NB4 (cell line): ENCODE measurements at regions not wholly inside any gene's neighbourhood (a gene's known extent, or its start where the extent isn't known, plus 50 kb on each side); places are given as distances from the start of the nearest gene placed in this dataset.
"Not testable (repeated sequence)": the region's sequence is repeated elsewhere in the genome, so short reads cannot be mapped to it uniquely, and the experiment has no call there.

Source experiments
- POLR2A ChIP-seq: IDR thresholded peaks from 2 replicates; pipeline ENCODE4 v1.6.1; 2011; ENCODE audit warnings: mild to moderate bottlenecking; ENCODE audit not compliant: insufficient read length; ENCODE audit errors: extremely low read depth
- TF ChIP-seq, protein P1 (sequence below): IDR thresholded peaks from one replicate; pipeline ENCODE4 v1.5.1; 2012; ENCODE audit warnings: low read depth, low read length

DNA sequence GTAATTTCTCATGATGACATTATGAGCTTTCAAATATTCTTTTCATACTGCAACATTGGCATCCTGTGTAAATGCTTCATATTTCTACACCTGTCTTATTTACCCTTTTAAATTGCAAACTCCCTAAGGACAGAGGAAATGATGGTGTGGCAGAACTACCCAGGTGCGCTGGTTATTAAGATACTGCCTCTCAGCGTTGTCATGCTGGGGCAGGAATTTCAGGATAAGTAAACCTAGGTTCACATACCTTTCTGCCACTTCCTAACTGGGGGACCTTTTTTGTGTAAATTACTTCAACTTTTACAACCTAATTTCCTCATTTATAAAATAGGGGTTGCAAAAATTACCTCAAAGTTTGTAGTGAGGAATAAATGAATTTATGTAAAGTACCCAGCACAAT lies 137.7 kb upstream of the NBPF26 start:
- TF ChIP-seq POLR2A = not testable (repeated sequence)
- TF ChIP-seq, protein P1, sequence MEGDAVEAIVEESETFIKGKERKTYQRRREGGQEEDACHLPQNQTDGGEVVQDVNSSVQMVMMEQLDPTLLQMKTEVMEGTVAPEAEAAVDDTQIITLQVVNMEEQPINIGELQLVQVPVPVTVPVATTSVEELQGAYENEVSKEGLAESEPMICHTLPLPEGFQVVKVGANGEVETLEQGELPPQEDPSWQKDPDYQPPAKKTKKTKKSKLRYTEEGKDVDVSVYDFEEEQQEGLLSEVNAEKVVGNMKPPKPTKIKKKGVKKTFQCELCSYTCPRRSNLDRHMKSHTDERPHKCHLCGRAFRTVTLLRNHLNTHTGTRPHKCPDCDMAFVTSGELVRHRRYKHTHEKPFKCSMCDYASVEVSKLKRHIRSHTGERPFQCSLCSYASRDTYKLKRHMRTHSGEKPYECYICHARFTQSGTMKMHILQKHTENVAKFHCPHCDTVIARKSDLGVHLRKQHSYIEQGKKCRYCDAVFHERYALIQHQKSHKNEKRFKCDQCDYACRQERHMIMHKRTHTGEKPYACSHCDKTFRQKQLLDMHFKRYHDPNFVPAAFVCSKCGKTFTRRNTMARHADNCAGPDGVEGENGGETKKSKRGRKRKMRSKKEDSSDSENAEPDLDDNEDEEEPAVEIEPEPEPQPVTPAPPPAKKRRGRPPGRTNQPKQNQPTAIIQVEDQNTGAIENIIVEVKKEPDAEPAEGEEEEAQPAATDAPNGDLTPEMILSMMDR = not testable (repeated sequence)
